HEK293 (cell line): ENCODE measurements at regions not wholly inside any gene's neighbourhood (a gene's known extent, or its start where the extent isn't known, plus 50 kb on each side); places are given as distances from the start of the nearest gene placed in this dataset.

Experiments
- CTCF ChIA-PET: fragments of 350-600 bp; formaldehyde crosslinking; extraction: SDS; loops from one replicate; lab custom pipeline; 2021; ENCODE audit warnings: antibody characterized with exemption; lab: Yijun Ruan, JAX
- POLR2A ChIA-PET: fragments of 300-600 bp; formaldehyde crosslinking; extraction: SDS; loops from one replicate; lab custom pipeline; 2020; ENCODE audit warnings: antibody characterized with exemption, inconsistent platforms; lab: Yijun Ruan, JAX
- H3K27ac ChIP-seq: fragments of 200-500 bp; sonication (Bioruptor generic); 2 replicates; pipeline ENCODE4 v1.5.1; 2014; ENCODE audit warnings: low read depth, low read length, control low read depth, inconsistent platforms; ENCODE audit errors: extremely low read depth
- H3K36me3 ChIP-seq, 2 experiments: fragments of 200-500 bp in 1 of 2; sonication (Bioruptor generic) in 1 of 2; 1 replicate in 1 of 2; 2 replicates in 1 of 2; pipeline ENCODE4 v1.5.1; 2014 to 2017; ENCODE audit warnings: inconsistent platforms in 2 of 2, low read length in 2 of 2; ENCODE audit not compliant: control insufficient read depth in 2 of 2, insufficient read depth in 1 of 2
- H3K4me1 ChIP-seq: fragments of 200-500 bp; sonication (Bioruptor generic); 2 replicates; pipeline ENCODE4 v1.5.1; 2014; ENCODE audit warnings: mild to moderate bottlenecking, low read length, inconsistent platforms; ENCODE audit not compliant: control insufficient read depth, insufficient read depth
- H3K4me3 ChIP-seq: 2 replicates; pipeline ENCODE4 v1.5.1; 2011; ENCODE audit warnings: low read depth, mild to moderate bottlenecking, control low read depth, low read length, moderate library complexity
- H3K9me3 ChIP-seq: fragments of 200-500 bp; sonication (Bioruptor generic); 2 replicates; pipeline ENCODE4 v1.5.1; 2014; ENCODE audit warnings: low read depth, low read length, inconsistent platforms; ENCODE audit not compliant: control insufficient read depth, insufficient read depth
- GLIS2 ChIP-seq: fragments of 450-650 bp; formaldehyde crosslinking; IDR thresholded peaks from 2 replicates; pipeline ENCODE4 v1.5.1; 2016; ENCODE audit warnings: missing biosample characterization, missing genetic modification characterization
- HOXA7 ChIP-seq: sonication (generic); formaldehyde crosslinking; IDR thresholded peaks from 2 replicates; pipeline ENCODE4 v1.8.1; 2022; ENCODE audit warnings: missing genetic modification reagents, borderline replicate concordance
- KLF16 ChIP-seq: fragments of 450-650 bp; formaldehyde crosslinking; IDR thresholded peaks from 2 replicates; pipeline ENCODE4 v1.5.1; 2017; ENCODE audit warnings: missing biosample characterization, missing genetic modification characterization
- OSR2 ChIP-seq: fragments of 450-650 bp; formaldehyde crosslinking; IDR thresholded peaks from 2 replicates; pipeline ENCODE4 v1.5.1; 2016; ENCODE audit warnings: missing biosample characterization, missing genetic modification characterization
- SALL2 ChIP-seq: fragments of 450-650 bp; formaldehyde crosslinking; IDR thresholded peaks from 2 replicates; pipeline ENCODE4 v1.5.0; 2017; ENCODE audit warnings: missing biosample characterization, mild to moderate bottlenecking, missing genetic modification characterization, borderline replicate concordance
- ZNF302 ChIP-seq: fragments of 450-650 bp; formaldehyde crosslinking; IDR thresholded peaks from 2 replicates; pipeline ENCODE4 v1.5.1; 2016; ENCODE audit warnings: missing biosample characterization, missing genetic modification characterization, low read depth
- ZNF354C ChIP-seq: fragments of 450-650 bp; formaldehyde crosslinking; IDR thresholded peaks from 2 replicates; pipeline ENCODE4 v1.5.1; 2016; ENCODE audit warnings: missing biosample characterization, missing genetic modification characterization, low read depth, borderline replicate concordance
- ZNF510 ChIP-seq: fragments of 450-650 bp; formaldehyde crosslinking; IDR thresholded peaks from 2 replicates; pipeline ENCODE4 v1.5.1; 2018; ENCODE audit warnings: mild to moderate bottlenecking, missing genetic modification characterization, missing biosample characterization; ENCODE audit not compliant: insufficient replicate concordance
- ZNF560 ChIP-seq: fragments of 450-650 bp; formaldehyde crosslinking; IDR thresholded peaks from 2 replicates; pipeline ENCODE4 v1.5.1; 2017; ENCODE audit warnings: missing biosample characterization, missing genetic modification characterization, borderline replicate concordance
- ZNF707 ChIP-seq: fragments of 450-650 bp; formaldehyde crosslinking; IDR thresholded peaks from 2 replicates; pipeline ENCODE4 v1.5.1; 2016; ENCODE audit warnings: missing biosample characterization, missing genetic modification characterization
- ZNF76 ChIP-seq: fragments of 450-650 bp; formaldehyde crosslinking; IDR thresholded peaks from 2 replicates; pipeline ENCODE4; 2016; ENCODE audit warnings: low read depth, missing biosample characterization, missing genetic modification characterization, borderline replicate concordance
- ZNF843 ChIP-seq: fragments of 450-650 bp; formaldehyde crosslinking; IDR thresholded peaks from 2 replicates; pipeline ENCODE4 v1.5.1; 2016; ENCODE audit warnings: missing biosample characterization, missing genetic modification characterization
- TF ChIP-seq, protein P1 (sequence below): fragments of 450-650 bp; formaldehyde crosslinking; IDR thresholded peaks from 2 replicates; pipeline ENCODE4 v1.5.1; 2016; ENCODE audit warnings: missing biosample characterization, missing genetic modification characterization
- TF ChIP-seq, protein P2 (sequence below): sonication (generic); formaldehyde crosslinking; IDR thresholded peaks from 2 replicates; pipeline ENCODE4 v1.8.1; 2022; ENCODE audit warnings: mild to moderate bottlenecking, moderate library complexity, missing genetic modification reagents
- TF ChIP-seq, protein P3 (sequence below): fragments of 450-650 bp; formaldehyde crosslinking; IDR thresholded peaks from 2 replicates; pipeline ENCODE4 v1.5.1; 2016; ENCODE audit warnings: missing biosample characterization, missing genetic modification characterization, borderline replicate concordance
- TF ChIP-seq, protein P4 (sequence below): fragments of 450-650 bp; formaldehyde crosslinking; IDR thresholded peaks from 2 replicates; pipeline ENCODE4 v1.5.0; 2017; ENCODE audit warnings: missing biosample characterization, missing genetic modification characterization, borderline replicate concordance

DNA sequence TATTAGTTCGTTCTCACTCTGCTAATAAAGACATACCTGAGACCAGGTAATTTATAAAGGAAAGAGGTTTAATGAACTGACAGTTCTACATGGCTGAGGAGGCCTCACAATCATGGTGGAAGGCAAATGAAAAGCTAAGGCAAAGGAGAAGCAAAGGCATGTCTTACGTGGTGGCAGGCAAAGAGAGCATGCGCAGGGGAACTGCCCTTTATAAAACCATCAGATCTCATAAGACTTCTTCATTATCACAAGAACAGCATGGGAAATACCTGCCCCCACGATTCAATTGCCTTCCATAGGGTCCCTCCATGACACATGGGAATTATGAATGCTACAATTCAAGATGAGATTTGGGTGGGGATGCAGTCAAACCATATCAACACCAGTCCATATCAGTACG, 133.5 kb downstream of the ZNF621 start (continued):
- TF ChIP-seq, protein P1, sequence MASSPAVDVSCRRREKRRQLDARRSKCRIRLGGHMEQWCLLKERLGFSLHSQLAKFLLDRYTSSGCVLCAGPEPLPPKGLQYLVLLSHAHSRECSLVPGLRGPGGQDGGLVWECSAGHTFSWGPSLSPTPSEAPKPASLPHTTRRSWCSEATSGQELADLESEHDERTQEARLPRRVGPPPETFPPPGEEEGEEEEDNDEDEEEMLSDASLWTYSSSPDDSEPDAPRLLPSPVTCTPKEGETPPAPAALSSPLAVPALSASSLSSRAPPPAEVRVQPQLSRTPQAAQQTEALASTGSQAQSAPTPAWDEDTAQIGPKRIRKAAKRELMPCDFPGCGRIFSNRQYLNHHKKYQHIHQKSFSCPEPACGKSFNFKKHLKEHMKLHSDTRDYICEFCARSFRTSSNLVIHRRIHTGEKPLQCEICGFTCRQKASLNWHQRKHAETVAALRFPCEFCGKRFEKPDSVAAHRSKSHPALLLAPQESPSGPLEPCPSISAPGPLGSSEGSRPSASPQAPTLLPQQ (tag by site-specific recombination), result no peak
- TF ChIP-seq, protein P2, sequence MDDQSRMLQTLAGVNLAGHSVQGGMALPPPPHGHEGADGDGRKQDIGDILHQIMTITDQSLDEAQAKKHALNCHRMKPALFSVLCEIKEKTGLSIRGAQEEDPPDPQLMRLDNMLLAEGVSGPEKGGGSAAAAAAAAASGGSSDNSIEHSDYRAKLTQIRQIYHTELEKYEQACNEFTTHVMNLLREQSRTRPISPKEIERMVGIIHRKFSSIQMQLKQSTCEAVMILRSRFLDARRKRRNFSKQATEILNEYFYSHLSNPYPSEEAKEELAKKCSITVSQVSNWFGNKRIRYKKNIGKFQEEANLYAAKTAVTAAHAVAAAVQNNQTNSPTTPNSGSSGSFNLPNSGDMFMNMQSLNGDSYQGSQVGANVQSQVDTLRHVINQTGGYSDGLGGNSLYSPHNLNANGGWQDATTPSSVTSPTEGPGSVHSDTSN (CRISPR knock-in tag), result no peak
- TF ChIP-seq, protein P3, sequence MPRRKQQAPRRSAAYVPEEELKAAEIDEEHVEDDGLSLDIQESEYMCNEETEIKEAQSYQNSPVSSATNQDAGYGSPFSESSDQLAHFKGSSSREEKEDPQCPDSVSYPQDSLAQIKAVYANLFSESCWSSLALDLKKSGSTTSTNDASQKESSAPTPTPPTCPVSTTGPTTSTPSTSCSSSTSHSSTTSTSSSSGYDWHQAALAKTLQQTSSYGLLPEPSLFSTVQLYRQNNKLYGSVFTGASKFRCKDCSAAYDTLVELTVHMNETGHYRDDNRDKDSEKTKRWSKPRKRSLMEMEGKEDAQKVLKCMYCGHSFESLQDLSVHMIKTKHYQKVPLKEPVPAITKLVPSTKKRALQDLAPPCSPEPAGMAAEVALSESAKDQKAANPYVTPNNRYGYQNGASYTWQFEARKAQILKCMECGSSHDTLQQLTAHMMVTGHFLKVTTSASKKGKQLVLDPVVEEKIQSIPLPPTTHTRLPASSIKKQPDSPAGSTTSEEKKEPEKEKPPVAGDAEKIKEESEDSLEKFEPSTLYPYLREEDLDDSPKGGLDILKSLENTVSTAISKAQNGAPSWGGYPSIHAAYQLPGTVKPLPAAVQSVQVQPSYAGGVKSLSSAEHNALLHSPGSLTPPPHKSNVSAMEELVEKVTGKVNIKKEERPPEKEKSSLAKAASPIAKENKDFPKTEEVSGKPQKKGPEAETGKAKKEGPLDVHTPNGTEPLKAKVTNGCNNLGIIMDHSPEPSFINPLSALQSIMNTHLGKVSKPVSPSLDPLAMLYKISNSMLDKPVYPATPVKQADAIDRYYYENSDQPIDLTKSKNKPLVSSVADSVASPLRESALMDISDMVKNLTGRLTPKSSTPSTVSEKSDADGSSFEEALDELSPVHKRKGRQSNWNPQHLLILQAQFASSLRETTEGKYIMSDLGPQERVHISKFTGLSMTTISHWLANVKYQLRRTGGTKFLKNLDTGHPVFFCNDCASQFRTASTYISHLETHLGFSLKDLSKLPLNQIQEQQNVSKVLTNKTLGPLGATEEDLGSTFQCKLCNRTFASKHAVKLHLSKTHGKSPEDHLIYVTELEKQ (tag by site-specific recombination), result no peak
- TF ChIP-seq ZNF707 (no peak), GLIS2 (tag by site-specific recombination) (no peak)

DNA sequence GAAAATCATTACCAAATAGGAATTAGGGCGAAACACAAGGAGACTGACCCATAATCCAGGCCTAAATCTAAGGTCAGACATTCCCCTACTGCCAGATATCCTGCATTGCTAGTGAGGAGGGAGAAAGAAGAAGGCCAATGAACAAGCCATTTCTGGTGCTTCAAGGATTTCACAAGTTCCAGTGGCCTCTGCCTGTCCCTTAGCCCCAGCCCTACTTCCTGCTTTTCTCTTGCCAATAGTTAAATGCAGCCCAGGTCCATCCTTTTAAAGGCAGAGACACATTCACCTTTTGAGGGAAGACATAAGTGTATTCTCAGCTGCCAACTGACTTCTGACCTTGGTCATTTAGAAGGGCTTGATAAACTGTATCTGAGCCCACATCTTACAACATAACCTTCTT, 135.8 kb downstream of the ZNF621 start:
- H3K36me3 ChIP-seq, result no peaks in the 10 kb centered on the region

DNA sequence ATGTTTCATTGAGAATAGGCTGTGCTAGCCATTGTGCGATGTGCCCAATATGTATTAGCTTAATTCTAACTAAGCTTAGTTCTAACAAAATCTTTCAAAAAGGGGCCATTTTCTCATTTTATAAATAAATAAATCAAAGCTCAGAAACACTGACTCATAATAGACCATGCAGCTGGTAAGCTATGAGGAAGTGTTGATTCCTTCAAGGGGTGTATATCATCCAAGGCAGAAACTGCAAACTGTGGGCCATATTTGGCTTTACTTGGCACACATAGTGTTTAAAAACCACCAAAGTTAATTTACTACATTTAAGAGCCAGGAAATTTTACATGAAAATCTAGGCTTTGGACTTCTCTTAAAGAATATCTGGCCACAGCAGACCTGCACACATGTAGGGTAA, 136.5 kb downstream of the ZNF621 start:
- TF ChIP-seq SALL2, result no peak
- no peak for TF ChIP-seq ZNF510 (tag by site-specific recombination)
- TF ChIP-seq ZNF560 (tag by site-specific recombination), result no peak
- TF ChIP-seq OSR2 (tag by site-specific recombination), result no peak
- TF ChIP-seq, protein P4, sequence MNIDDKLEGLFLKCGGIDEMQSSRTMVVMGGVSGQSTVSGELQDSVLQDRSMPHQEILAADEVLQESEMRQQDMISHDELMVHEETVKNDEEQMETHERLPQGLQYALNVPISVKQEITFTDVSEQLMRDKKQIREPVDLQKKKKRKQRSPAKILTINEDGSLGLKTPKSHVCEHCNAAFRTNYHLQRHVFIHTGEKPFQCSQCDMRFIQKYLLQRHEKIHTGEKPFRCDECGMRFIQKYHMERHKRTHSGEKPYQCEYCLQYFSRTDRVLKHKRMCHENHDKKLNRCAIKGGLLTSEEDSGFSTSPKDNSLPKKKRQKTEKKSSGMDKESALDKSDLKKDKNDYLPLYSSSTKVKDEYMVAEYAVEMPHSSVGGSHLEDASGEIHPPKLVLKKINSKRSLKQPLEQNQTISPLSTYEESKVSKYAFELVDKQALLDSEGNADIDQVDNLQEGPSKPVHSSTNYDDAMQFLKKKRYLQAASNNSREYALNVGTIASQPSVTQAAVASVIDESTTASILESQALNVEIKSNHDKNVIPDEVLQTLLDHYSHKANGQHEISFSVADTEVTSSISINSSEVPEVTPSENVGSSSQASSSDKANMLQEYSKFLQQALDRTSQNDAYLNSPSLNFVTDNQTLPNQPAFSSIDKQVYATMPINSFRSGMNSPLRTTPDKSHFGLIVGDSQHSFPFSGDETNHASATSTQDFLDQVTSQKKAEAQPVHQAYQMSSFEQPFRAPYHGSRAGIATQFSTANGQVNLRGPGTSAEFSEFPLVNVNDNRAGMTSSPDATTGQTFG (tag by site-specific recombination), result no peak
- TF ChIP-seq, all 188 proteins: peak for 0
- Histone ChIP-seq H3K4me3 (no peak overlapping the region), H3K36me3 (no peaks in the 10 kb centered on the region), H3K9me3 (no peaks in the 10 kb centered on the region), H3K4me1 (no peaks in the 10 kb centered on the region), H3K27ac (no peak overlapping the region)
- POLR2A ChIA-PET, result no interaction called here
- CTCF ChIA-PET, result no interaction called here

More for the DNA sequence above, 135.8 kb downstream of the ZNF621 start:
- Histone ChIP-seq H3K9me3 (no peaks in the 10 kb centered on the region), H3K4me3 (no peak overlapping the region), H3K4me1 (no peaks in the 10 kb centered on the region), H3K27ac (no peak overlapping the region)
- POLR2A ChIA-PET, result no interaction called here
- CTCF ChIA-PET, result interaction anchor here (0.7 kb wide), 1 partner anchor 80 kb away, joined by 3 read pairs; no protein-coding TSS in a partner anchor
- no peak for TF ChIP-seq ZNF354C (tag by site-specific recombination)
- TF ChIP-seq ZNF302, result no peak
- no peak for TF ChIP-seq KLF16 (tag by site-specific recombination)
- no peak for TF ChIP-seq HOXA7 (CRISPR knock-in tag)
- TF ChIP-seq ZNF76 (tag by site-specific recombination), result no peak
- TF ChIP-seq ZNF843, result no peak
